ENCODE measurements at regions not wholly inside any gene's neighbourhood (a gene's known extent, or its start where the extent isn't known, plus 50 kb on each side); places are given as distances from the start of the nearest gene placed in this dataset.

GRCh38 chr4:159444678-159445077 lies 341.8 kb downstream of the RAPGEF2 start:
- peak; percentile 57 for DNase-seq (ENCODE audit: low read depth)

DNA sequence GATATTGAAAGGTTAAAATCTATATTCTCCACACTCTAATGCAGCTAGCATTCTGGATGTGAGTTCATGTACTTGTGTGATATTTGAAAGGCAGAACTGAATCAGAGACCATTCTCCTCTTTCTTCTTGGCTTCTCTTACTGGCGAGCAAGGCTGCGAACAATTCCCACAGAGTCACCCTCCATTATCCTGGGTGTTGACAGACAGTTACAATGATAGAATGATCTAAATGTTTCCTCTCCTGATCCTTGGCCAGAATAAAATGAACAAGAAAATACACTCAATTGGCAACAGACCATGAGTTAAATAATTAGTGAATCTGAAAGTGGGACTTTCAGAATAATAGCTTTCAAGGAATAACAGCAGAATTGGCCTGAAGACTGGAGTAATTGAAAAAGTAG lies 342.8 kb downstream of the RAPGEF2 start:
- no peak for DNase-seq (ENCODE audit: low read depth)

- DNase-seq (ENCODE audit: low read depth): peak; percentile 72
Observed at GRCh38 chr4:159446266-159446976, 343.5 kb downstream of the RAPGEF2 start.

DNA sequence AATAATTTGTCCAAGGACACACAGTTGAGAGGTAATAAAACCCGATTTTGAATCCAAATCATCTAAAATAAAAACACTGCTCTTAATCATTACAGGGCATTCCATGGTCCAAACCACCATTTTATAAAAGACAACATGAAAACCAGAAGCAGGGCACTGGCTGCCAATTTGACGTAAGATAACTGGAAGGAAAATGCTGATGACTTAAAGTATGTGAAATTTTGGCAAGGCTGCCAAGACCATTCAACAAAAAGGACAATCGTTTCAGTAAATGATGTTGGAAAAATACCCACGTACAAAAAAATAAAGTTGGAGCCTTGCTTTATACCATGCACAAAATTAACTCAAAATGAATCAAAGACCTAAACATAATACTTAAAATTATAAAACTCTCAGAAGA lies 344.4 kb downstream of the RAPGEF2 start:
- no peak for DNase-seq (ENCODE audit: low read depth)

GRCh38 chr4:159451006-159451405 lies 348.1 kb downstream of the RAPGEF2 start:
- DNase-seq (ENCODE audit: low read depth): peak; percentile 64

DNA sequence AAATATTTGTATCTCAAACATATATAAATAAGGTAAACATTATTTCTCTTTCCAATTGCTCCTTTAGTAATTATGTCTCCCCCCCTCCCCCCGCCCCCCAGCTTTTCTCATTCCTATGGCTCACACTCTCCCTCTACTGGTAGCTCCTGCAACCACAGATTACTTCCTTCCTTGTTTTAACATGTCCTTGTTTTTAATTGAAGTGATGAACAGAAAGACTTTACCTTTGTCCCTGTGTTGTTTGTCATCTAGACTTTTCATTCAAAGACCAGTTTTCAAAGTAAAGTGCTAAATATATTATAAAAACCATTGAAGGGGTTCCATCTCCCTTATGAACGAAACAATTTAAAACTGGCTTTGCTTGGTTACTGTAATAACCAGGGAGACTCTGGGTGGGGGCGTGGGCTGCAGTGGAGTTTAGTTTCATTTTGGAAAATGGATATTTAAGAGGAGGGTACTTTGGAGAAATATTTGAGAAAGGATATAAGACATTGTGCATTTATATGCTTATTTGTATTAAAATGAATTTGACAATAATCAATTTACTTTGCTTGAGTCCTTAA lies 352.9 kb downstream of the RAPGEF2 start:
- DNase-seq (ENCODE audit: low read depth): peak; percentile 53

- DNase-seq (ENCODE audit: low read depth): no peak
Observed at GRCh38 chr4:159460371-159460770, 357.5 kb downstream of the RAPGEF2 start.

DNA sequence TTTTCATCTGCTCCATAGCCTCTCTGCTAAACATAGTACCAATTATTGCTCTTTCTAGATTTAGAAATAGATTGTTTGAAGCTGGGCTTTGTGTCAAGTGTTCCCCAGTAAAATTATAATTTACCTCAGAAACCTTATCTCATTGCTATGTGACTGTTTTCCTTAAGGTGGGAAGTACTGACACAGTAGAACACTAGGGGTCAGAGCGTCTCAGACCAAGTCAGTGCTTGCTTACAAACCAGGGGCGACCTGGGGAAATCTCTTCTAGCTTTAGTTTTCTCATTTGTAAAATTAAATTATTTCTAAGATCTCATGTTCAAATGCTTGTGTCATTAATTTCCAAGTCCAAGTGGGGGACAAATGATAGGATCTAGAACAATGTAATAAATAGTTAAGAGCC lies 360.4 kb downstream of the RAPGEF2 start:
- no peak for DNase-seq (ENCODE audit: low read depth)

GRCh38 chr4:159464302-159464701 lies 361.4 kb downstream of the RAPGEF2 start:
- no peak for DNase-seq (ENCODE audit: low read depth)

DNA sequence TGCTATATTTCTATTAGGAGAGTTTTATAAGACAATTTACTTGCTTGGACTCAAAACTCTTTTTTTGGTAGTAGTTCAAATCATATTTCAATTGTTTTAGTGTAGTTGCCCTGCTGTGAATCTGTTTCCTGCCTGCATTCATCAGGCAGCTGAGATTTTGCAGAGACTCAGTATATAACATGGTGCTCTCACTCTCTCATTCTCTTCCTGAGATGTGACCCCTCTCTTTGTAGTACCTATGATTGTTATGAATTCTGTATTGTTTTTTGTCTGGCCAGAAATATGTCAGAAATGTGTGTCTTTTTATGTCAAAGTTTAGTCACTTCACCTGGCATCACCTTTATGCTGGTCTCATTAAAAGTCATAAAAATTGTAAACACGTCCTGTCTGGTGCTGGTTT lies 374.0 kb downstream of the RAPGEF2 start:
- DNase-seq (ENCODE audit: low read depth): no peak

- no peak for DNase-seq (ENCODE audit: low read depth)
Observed at GRCh38 chr4:159480826-159481225, 377.9 kb downstream of the RAPGEF2 start.

- DNase-seq (ENCODE audit: low read depth): no peak
Observed at GRCh38 chr4:159481936-159482335, 379.1 kb downstream of the RAPGEF2 start.

GRCh38 chr4:159483110-159483781 lies 380.4 kb downstream of the RAPGEF2 start:
- no peak for DNase-seq (ENCODE audit: low read depth)

GRCh38 chr4:159483782-159484741 lies 381.2 kb downstream of the RAPGEF2 start:
- DNase-seq (ENCODE audit: low read depth): no peak

DNA sequence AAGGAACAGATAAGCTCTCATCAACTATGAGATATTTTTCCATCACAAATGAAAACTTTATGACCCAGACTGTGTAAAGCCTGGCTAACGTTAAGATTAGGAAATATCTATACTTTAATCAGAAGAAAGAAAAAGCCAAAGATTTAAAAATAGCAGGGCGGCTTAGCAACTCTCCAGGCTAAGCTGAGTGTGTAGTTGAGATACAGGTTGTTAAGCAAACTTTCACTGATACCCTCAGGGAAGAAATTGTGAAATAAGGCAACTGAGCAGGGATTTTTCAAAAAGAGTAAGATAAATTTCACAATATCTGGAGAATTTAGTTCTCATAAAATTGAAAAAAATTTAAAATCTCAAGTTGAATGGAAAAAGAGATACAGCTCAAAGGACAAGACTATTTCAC lies 382.0 kb downstream of the RAPGEF2 start:
- no peak for DNase-seq (ENCODE audit: low read depth)

- peak; percentile 64 for DNase-seq (ENCODE audit: low read depth)
Observed at GRCh38 chr4:159487284-159487747, 384.4 kb downstream of the RAPGEF2 start.

DNA sequence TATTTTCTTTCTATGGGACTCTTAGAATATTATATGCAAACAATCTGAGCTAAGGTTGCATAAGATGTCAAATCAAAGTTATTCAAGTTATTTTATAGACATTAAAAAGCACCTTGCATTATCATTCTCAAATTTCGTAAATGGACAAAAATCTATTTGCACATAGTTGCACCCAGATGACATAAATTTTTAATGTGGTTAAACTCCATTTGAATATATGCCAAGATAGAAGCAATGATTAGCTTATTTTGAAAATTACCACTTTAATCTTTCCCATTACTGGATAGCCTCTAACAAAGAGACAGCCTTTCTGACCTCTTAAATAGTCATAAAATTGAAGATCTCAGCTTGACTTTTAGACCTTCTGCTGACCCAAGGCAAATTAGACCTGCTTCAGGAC lies 386.8 kb downstream of the RAPGEF2 start:
- no peak for DNase-seq (ENCODE audit: low read depth)

DNA sequence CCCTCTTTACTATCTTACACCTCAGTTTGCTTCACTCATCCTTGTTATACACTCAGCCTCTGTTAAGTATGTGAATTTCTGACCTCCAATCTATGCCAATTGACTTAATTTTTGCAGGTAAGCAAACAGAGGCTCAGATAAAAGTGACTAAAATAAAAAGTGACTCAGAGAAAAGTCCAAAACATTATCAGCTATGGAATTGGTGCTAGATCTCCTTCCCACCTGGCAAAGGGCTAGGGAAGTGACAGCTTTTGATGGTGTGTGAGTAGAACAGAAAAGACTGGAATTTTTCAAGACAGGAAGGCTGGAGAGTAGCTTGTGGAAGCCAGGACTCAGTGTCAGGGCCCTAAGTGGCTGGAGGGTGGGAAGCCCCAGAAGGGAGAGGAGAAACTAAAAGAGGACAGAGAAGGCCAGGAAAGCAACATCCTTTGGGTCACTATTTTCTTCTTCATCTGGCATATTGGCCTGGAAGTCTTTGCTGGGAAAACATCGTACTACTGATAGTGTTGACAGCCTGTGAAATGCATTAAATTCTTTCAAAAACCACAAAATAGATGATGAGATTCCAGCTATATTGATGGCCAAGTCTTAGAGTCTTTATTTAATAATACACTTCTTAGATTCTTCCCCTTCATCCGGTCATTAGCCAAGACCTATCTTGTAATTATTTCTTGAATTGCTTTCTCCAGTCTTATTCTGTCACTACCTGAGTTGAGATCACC lies 392.8 kb downstream of the RAPGEF2 start:
- no peak for DNase-seq (ENCODE audit: low read depth)

DNA sequence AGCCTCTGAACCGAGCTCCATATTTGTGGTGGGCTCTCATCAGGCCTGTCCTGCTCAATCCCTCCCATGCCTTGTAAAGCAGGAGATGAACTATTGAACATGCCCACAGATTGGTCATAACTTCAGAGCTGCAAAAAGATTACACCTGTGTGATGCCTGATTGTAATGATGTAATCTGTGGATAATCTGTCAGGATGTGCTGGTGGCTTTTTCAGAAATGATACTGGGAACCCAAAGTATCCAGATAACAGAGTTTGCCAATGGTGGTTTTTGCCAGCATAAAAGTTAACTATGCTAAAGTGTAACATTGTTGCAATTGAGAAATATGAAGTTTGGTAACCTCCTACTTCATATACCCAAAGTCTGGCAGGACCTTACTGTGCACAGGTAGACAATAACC lies 393.4 kb downstream of the RAPGEF2 start:
- no peak for DNase-seq (ENCODE audit: low read depth)

- no peak for DNase-seq (ENCODE audit: low read depth)
Observed at GRCh38 chr4:159497936-159498335, 395.1 kb downstream of the RAPGEF2 start.

DNA sequence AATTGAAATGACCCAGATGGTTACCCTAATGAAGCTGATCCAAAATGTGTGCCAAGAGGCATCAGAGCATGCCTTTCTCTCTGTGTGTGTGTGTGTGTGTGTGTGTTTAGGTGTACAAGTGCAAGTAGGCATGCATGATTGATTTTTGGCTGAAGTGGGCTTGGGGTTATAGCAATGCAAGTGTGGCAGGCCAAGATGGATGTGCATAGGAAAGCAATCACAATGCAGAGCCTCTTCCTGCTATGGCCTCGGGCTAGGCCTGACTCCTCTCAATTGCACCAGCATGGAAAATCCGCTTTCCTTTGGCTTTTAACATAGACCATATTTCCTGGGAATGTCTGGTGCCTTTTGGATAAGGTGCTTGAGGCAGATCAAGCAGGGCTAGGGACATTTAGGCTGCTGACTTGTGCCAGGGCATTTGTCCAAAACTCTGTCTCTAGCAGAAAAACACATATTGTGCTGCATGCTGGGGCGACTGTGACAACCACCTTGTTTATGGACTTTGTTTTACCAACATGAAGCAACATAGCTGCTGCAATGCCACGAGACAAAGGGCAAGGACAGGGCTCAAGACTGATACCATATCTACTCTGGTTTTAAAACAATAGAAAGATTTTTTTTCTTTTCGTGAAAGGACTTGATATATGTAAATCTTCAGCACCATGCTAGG lies 395.7 kb downstream of the RAPGEF2 start:
- no peak for DNase-seq (ENCODE audit: low read depth)
